ENCODE measurements at regions not wholly inside any gene's neighbourhood (a gene's known extent, or its start where the extent isn't known, plus 50 kb on each side); places are given as distances from the start of the nearest gene placed in this dataset.

- DNase-seq = peak; percentile 28
These were observed 71.6 kb upstream of the GAREM1 start for GRCh38 chr18:32542221-32542798.

- DNase-seq = peak; percentile 44
These were observed 60.4 kb upstream of the GAREM1 start for GRCh38 chr18:32530947-32531651.

- no peak for DNase-seq
These were observed 59.2 kb upstream of the GAREM1 start for GRCh38 chr18:32529722-32530420.

- no peak for DNase-seq
These were observed 50.1 kb upstream of the GAREM1 start for GRCh38 chr18:32520771-32521170.

Data from HCEC 1CT (cell line).